ENCODE measurements at regions not wholly inside any gene's neighbourhood (a gene's known extent, or its start where the extent isn't known, plus 50 kb on each side); places are given as distances from the start of the nearest gene placed in this dataset.

- H3K27me3 Mint-ChIP-seq (ENCODE audit: low read depth, unreplicated experiment): peaks cover under 1% of the 10 kb centered on the region
- no peak overlapping the region for H3K4me2 ChIP-seq (ENCODE audit: low read length)
- no peaks in the 10 kb centered on the region for H3K9me3 Mint-ChIP-seq (ENCODE audit: unreplicated experiment)
- no peak for TF ChIP-seq EZH2 (IDR thresholded peaks at IDR 0.05; ENCODE audit: insufficient read depth, low read length)
- TF ChIP-seq, protein P1, sequence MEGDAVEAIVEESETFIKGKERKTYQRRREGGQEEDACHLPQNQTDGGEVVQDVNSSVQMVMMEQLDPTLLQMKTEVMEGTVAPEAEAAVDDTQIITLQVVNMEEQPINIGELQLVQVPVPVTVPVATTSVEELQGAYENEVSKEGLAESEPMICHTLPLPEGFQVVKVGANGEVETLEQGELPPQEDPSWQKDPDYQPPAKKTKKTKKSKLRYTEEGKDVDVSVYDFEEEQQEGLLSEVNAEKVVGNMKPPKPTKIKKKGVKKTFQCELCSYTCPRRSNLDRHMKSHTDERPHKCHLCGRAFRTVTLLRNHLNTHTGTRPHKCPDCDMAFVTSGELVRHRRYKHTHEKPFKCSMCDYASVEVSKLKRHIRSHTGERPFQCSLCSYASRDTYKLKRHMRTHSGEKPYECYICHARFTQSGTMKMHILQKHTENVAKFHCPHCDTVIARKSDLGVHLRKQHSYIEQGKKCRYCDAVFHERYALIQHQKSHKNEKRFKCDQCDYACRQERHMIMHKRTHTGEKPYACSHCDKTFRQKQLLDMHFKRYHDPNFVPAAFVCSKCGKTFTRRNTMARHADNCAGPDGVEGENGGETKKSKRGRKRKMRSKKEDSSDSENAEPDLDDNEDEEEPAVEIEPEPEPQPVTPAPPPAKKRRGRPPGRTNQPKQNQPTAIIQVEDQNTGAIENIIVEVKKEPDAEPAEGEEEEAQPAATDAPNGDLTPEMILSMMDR (IDR thresholded peaks at IDR 0.05; ENCODE audit: insufficient read depth, low read depth, low read length): no peak
- H3K36me3 Mint-ChIP-seq (ENCODE audit: low read depth, unreplicated experiment): no peaks in the 10 kb centered on the region
- no peaks in the 10 kb centered on the region for H3K9me3 ChIP-seq (ENCODE audit: insufficient read depth, low read depth, low read length)
- peaks cover 3% of the 10 kb centered on the region for H3K4me1 Mint-ChIP-seq (ENCODE audit: low read depth, unreplicated experiment)
- no peak overlapping the region for H3K4me3 ChIP-seq (ENCODE audit: insufficient read depth, low read depth, low read length)
- FAIRE-seq (no peak), DNase-seq (ENCODE audit: low read depth) (no peak)
- peaks cover 2% of the 10 kb centered on the region for H3K27me3 ChIP-seq (ENCODE audit: insufficient read depth, low read length)
- no peak overlapping the region for H3K27ac ChIP-seq (ENCODE audit: low read depth, low read length)
- peaks cover 5% of the 10 kb centered on the region for H3K4me1 ChIP-seq (ENCODE audit: insufficient read depth, low read length)
- H4K20me1 ChIP-seq (ENCODE audit: insufficient read depth, low read length): no peaks in the 10 kb centered on the region
- no peaks in the 10 kb centered on the region for H3K36me3 ChIP-seq (ENCODE audit: insufficient read depth, low read length)
- H2AFZ ChIP-seq (ENCODE audit: low read depth, low read length): no peak overlapping the region
- H3K27ac Mint-ChIP-seq (ENCODE audit: unreplicated experiment): no peak overlapping the region
- H3K9ac ChIP-seq (ENCODE audit: low read length): no peak overlapping the region
- no peaks in the 10 kb centered on the region for H3K79me2 ChIP-seq (ENCODE audit: insufficient read depth, low read length)
- no peak overlapping the region for H3K4me3 Mint-ChIP-seq (ENCODE audit: unreplicated experiment)
Measured at GRCh38 chr6:40898073-40898472, 140.9 kb downstream of the UNC5CL start.

DNA sequence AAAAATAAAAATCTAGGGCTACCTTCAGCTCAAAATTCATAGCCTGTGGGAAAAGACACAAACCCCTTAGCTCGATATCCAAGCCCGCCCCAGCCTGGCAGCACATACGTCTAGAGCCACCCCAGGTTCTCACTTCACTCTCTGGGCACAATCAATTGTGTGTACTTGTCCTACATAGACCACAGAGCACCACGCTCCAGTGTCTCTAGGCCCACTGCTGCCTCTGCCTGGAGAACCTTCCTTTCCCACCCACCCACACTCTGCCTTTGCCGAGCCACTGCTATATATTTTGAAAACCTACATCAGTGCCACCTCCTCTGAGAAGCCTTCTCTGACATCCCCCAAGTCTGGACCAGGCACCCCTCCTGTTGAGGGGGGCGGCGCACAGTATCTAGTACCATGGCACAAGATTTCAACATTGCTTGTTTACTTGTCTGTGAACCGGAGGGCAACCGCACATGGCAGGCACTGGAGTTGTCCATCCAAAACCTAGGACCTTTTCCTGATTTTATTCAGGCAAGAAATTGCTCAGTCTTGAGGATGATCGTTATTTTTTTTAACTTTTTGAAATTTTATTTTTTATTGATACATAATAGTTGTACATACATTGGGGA lies 141.5 kb downstream of the UNC5CL start:
- no peak overlapping the region for H3K27ac ChIP-seq (ENCODE audit: low read depth, low read length)
- peaks cover 5% of the 10 kb centered on the region for H3K27me3 Mint-ChIP-seq (ENCODE audit: low read depth, unreplicated experiment)
- FAIRE-seq (no peak), DNase-seq (ENCODE audit: low read depth) (no peak)
- H3K4me3 ChIP-seq (ENCODE audit: insufficient read depth, low read depth, low read length): no peak overlapping the region
- H4K20me1 ChIP-seq (ENCODE audit: insufficient read depth, low read length): no peaks in the 10 kb centered on the region
- H3K27ac Mint-ChIP-seq (ENCODE audit: unreplicated experiment): no peak overlapping the region
- H3K9me3 ChIP-seq (ENCODE audit: insufficient read depth, low read depth, low read length): no peaks in the 10 kb centered on the region
- no peak overlapping the region for H3K4me2 ChIP-seq (ENCODE audit: low read length)
- H3K36me3 ChIP-seq (ENCODE audit: insufficient read depth, low read length): no peaks in the 10 kb centered on the region
- H3K4me1 ChIP-seq (ENCODE audit: insufficient read depth, low read length): peaks cover 5% of the 10 kb centered on the region
- H3K4me1 Mint-ChIP-seq (ENCODE audit: low read depth, unreplicated experiment): peaks cover 3% of the 10 kb centered on the region
- no peak overlapping the region for H3K4me3 Mint-ChIP-seq (ENCODE audit: unreplicated experiment)
- H3K9me3 Mint-ChIP-seq (ENCODE audit: unreplicated experiment): no peaks in the 10 kb centered on the region
- H3K79me2 ChIP-seq (ENCODE audit: insufficient read depth, low read length): no peaks in the 10 kb centered on the region
- H3K27me3 ChIP-seq (ENCODE audit: insufficient read depth, low read length): peaks cover 4% of the 10 kb centered on the region
- peaks cover 2% of the 10 kb centered on the region for H3K36me3 Mint-ChIP-seq (ENCODE audit: low read depth, unreplicated experiment)
- no peak overlapping the region for H2AFZ ChIP-seq (ENCODE audit: low read depth, low read length)
- H3K9ac ChIP-seq (ENCODE audit: low read length): no peak overlapping the region
- TF ChIP-seq, protein P1 (IDR thresholded peaks at IDR 0.05; ENCODE audit: insufficient read depth, low read depth, low read length): no peak
- no peak for TF ChIP-seq EZH2 (IDR thresholded peaks at IDR 0.05; ENCODE audit: insufficient read depth, low read length)

DNA sequence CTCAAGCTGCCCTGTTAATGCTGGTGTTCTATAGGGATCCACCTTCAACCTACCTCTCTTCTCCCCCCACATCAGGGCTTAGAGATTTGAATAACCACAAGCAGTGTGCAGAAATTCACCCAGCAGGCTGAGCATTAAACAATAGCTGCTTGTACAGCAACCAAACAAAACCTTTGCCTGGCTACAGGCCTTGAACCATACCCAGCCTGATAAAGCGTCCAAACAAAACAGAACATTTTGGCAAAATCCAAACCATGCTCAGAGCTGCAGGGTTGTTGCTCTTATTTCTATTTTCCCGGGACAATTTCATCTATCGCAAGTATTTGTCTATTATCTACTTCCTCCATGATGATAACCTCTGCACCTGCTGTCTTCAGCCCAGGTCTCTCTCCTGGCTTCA lies 142.3 kb downstream of the UNC5CL start:
- H2AFZ ChIP-seq (ENCODE audit: low read depth, low read length): no peak overlapping the region
- H3K9me3 Mint-ChIP-seq (ENCODE audit: unreplicated experiment): no peaks in the 10 kb centered on the region
- H3K4me1 ChIP-seq (ENCODE audit: insufficient read depth, low read length): peaks cover 5% of the 10 kb centered on the region
- H3K79me2 ChIP-seq (ENCODE audit: insufficient read depth, low read length): no peaks in the 10 kb centered on the region
- H3K27ac Mint-ChIP-seq (ENCODE audit: unreplicated experiment): no peak overlapping the region
- H4K20me1 ChIP-seq (ENCODE audit: insufficient read depth, low read length): no peaks in the 10 kb centered on the region
- no peak overlapping the region for H3K4me3 ChIP-seq (ENCODE audit: insufficient read depth, low read depth, low read length)
- H3K27me3 ChIP-seq (ENCODE audit: insufficient read depth, low read length): peaks cover 4% of the 10 kb centered on the region
- H3K27ac ChIP-seq (ENCODE audit: low read depth, low read length): no peak overlapping the region
- no peak overlapping the region for H3K4me3 Mint-ChIP-seq (ENCODE audit: unreplicated experiment)
- DNase-seq (ENCODE audit: low read depth): no peak
- no peak overlapping the region for H3K4me2 ChIP-seq (ENCODE audit: low read length)
- H3K9me3 ChIP-seq (ENCODE audit: insufficient read depth, low read depth, low read length): no peaks in the 10 kb centered on the region
- H3K9ac ChIP-seq (ENCODE audit: low read length): no peak overlapping the region
- peaks cover 10% of the 10 kb centered on the region for H3K27me3 Mint-ChIP-seq (ENCODE audit: low read depth, unreplicated experiment)
- H3K36me3 Mint-ChIP-seq (ENCODE audit: low read depth, unreplicated experiment): peaks cover 2% of the 10 kb centered on the region
- TF ChIP-seq, protein P1 (IDR thresholded peaks at IDR 0.05; ENCODE audit: insufficient read depth, low read depth, low read length): no peak
- TF ChIP-seq EZH2 (IDR thresholded peaks at IDR 0.05; ENCODE audit: insufficient read depth, low read length): no peak
- H3K36me3 ChIP-seq (ENCODE audit: insufficient read depth, low read length): no peaks in the 10 kb centered on the region
- no peak for FAIRE-seq
- H3K4me1 Mint-ChIP-seq (ENCODE audit: low read depth, unreplicated experiment): peaks cover 3% of the 10 kb centered on the region

Data from astrocyte (in vitro differentiated cells and primary cell).